ENCODE measurements at regions not wholly inside any gene's neighbourhood (a gene's known extent, or its start where the extent isn't known, plus 50 kb on each side); places are given as distances from the start of the nearest gene placed in this dataset.

- no peak for DNase-seq (ENCODE audit: low spot score)
Measured at GRCh38 chr4:136664988-136665387, 867.3 kb downstream of the PCDH18 start.

DNA sequence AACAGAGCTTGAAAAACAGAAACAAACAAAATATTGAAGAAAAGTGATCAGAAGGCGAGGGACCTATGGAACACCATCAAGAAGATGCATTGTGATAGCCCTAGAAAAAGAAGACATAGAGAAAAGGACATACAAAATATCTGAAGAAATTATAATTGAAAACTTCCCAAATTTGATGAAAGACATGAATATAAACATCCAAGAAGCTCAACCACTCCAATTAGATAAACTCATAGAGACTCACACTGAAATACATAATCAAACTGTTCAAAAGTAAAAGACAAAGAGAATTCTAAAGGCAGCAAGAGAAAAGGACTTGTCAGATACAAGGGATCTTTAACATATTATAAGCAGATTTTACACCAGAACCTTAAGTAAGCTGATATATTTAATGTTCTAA lies 869.8 kb downstream of the PCDH18 start:
- no peak for DNase-seq (ENCODE audit: low spot score)

DNA sequence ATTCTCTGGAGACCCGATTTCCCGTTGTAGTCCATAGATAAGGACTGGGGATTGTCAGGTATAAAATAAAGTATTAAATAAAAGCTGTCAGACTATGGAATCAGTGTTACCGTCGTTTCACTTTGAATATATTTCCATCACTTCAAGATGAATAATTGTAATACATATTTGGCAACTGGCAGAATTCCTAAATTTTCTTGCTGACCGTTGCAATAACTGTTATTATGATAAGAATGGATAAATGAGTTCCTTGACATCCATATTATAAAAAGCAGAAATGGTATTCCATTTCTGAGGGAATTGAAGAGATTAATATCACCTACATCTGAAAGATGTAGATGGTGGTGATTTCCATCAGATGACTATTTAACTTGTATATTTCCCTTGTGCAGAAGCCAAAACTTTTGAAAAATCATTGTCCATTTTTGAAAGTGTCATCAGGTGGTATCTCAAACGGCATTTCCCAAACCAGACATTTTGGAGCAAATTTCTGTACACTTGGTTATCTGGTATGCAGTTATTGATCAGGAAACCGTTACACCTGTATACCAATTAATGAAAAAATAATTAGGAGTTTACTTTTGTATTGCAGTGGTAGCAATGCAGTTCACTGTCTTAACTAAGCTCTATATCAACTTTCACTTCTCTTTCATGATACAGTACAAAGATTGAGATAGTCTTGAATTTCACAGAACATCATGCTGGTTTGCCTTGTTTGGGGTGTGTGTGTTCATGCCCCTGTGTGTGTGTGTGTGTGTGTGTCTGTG lies 878.5 kb downstream of the PCDH18 start:
- DNase-seq (ENCODE audit: low spot score) = no peak

DNA sequence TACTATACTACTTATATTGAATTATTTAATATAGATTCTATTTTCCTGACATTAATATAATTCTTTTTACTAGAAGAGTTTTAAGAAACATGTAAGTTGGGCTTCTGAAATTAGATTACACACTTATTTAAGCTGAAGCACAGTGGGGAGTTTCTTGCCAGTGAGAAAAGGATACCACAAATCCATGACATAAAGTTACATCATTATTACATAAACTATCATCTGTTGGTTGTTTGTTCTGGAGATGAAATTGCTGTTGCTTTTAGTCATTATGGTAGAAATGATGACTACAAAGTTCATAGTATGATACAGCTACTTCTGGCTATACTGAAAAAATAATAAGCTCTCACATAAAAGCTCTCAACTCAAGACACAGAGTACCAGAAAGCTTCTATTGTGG lies 880.4 kb downstream of the PCDH18 start:
- DNase-seq (ENCODE audit: low spot score) = no peak

DNA sequence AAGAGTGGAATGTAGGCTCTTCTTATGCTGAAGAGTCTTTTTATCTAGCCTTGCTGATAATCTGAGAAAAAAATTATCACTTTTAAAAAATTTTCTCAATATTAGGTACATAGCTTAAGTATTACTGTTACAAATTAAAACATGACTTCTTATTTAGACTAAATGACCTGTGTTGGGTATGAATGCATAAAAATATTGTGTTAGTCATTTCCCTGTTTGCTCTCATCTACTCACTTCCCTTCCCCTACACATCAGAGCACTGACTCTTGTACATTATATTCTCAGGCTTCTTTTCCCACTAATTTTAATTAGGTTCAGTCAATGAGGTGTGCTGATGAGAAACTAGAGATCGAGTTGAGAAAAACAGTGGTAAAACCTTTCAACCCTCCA lies 881.0 kb downstream of the PCDH18 start:
- DNase-seq (ENCODE audit: low spot score) = no peak

DNA sequence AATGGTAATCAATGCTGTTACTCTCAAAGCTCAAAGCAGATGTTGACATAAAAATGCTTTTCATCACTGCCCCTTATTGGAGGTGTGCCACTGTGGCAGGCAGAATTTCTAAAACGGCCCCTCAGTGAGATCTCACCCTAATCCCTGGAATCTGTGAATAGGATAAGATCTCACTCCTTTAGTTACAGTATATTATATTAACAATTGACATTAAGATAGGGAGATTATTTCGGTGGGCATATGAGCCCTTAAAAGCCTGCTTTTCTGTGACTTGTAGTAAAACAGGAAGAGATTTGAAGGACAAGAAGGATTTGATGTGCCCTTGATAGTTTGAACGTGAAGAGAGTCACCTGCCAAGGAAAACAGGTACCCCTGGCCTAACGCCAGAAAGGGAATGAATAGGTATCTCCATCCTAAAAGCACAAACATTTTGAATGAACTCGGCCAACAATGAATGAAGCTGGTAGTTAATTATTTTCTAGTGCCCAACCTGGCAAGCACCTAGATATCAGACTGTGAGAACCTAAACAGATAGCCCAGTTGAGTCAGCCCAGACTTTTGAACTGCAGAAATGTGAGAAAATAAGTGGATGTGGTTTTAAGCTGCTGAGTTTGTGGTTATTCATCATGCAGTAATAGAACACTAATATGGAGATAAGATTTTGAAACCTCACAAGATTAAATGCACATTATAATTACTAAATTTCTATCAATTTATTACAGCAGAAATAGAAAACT lies 881.6 kb downstream of the PCDH18 start:
- no peak for DNase-seq (ENCODE audit: low spot score)

DNA sequence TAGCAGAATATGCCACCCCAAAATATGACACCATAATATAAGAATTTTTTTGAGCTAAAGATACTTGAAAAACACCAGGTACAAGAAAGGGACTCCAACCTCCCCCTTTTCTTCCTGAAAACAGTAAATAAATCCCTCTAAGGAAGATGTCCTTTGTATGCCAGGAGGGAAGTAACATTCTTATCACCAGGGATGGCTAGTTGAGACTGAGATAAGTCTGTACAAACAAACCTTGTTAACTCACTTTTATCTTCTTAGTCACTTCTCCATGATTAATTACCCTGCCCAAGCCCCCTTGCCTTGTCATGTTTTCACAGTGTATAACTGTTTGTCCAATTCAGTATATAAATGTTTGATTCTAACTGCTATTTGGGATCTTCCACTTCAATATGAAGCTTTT lies 888.0 kb downstream of the PCDH18 start:
- no peak for DNase-seq (ENCODE audit: low spot score)

DNA sequence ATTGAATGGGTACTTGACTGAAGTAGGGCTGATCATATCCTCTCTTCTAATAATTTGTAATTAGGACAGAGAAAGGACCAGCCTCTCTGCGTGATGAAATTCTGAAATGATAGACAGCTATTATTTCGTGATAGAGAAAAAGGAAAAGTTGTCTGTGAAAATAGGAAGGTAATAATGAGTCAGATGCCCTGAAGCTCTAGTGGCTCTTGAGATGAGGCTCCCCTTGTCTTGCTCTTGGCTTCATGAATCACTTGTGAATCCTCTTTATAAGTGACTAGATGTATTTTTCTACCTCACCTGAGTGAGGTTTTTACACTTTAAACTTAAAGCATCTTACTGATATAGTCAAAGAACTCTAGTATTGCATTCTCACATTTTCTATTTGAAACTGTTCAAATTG lies 888.9 kb downstream of the PCDH18 start:
- no peak for DNase-seq (ENCODE audit: low spot score)

DNA sequence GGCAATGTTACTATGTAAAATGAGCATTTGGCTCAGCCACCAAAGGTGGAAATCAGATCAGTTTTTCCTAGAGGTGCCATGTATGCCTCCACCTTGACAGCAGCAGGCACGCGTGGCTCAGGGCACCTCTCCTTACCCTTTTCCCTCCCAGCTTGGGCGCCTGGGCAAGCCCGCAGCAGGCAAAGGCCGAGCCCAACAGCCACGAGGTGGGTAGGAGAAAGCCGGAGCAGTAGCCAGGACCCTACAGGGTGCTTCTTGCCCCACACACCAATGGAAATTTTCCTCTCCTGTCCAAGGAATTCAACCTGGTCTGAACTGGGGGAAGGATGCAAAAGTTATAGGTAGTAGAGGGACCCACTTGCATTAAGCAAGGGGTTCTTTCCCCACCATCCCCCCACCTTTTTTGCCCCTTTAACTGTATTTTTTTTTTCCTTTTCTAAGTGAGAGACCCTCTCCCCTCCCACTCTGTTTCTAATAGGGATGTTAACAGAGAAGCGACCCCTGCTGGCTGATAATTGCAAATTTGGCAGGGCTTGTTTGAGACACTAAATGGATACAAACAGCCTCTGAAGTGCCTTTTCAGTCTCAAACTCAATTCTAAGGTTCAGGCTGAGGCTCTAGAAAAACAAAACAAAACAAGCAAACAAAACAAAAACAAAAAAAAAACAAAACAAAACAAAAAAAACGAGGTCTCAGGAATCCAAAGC lies 895.1 kb downstream of the PCDH18 start:
- peak; percentile 13 for DNase-seq (ENCODE audit: low spot score)

GRCh38 chr4:136636155-136636554 lies 896.1 kb downstream of the PCDH18 start:
- DNase-seq (ENCODE audit: low spot score) = no peak

DNA sequence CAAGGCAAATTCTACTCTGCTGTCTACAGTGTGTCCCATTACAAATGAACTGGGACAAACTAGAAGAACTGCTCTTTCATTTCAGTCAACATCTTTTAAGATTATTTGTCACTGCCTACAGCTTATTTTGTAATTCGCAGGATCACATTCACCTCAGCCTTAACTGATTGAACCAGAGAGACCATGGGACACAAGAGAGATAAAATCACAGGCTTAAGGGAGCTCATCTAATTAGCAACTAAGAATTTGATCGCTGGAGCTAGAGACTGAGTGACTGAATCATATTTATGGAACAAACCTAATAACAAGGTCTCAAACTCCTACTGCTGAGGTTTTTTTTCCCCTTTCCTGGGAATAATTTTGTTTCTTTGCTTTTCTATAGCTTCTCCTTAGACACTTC lies 898.2 kb downstream of the PCDH18 start:
- DNase-seq (ENCODE audit: low spot score) = no peak

DNA sequence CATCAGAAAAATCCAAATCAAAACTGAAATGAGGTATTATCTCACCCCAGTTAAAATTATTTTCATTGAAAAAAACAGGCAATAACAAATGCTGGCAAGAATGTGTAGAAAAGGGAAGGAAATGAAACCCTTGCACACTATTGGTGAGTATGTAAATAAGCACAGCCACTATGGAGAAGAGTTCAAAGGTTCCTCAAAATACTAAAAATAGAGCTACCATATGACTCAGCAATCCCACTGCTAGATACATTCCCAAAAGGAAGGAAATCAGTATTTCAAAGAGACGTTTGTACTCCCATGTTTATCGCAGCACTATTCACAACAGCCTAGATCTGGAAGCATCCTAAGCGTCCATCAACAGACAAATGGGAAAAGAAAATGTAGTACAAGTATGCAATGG lies 932.4 kb downstream of the PCDH18 start:
- no peak for DNase-seq (ENCODE audit: low spot score)

DNA sequence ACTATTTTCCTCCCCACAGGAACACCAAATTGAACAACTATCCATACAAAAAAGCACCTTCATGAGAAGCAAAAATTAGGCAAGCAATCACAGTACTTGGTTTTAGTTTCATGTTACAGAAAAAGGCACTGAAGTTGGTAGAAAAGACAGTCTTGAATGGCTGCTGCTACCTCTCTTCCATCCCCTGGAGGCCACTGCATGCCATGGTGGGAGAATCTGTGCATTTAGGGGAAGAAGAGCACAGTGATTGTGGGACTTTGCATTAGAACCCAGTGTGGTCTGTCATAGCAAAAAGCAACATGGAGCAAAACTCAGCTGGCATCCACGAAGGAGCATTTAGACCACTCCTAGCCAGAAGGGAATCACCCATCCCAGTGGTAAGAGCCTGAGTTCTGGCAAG lies 941.9 kb downstream of the PCDH18 start:
- no peak for DNase-seq (ENCODE audit: low spot score)

- DNase-seq (ENCODE audit: low spot score) = no peak
Measured at GRCh38 chr4:136583567-136583966, 948.7 kb downstream of the PCDH18 start.

DNA sequence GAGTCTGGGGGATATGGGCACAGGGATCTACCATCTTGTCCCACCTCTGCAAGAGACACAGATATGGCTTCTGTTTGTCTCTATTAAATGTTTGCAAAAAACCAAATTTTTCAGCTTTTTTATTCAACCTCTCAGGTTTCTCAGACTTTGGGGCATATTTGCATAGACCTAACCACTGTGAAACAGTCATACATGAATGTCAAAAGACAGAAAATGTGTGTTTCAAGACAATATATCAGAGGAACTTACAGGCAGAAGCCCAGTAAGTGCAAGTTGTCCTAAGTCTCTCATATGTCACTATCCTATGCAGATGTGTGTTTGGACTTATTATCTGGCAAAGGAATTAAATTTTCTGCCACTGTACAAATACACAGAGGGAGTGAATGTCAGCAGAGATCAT lies 951.2 kb downstream of the PCDH18 start:
- no peak for DNase-seq (ENCODE audit: low spot score)

- DNase-seq (ENCODE audit: low spot score) = no peak
Measured at GRCh38 chr4:136575146-136575545, 957.1 kb downstream of the PCDH18 start.

DNA sequence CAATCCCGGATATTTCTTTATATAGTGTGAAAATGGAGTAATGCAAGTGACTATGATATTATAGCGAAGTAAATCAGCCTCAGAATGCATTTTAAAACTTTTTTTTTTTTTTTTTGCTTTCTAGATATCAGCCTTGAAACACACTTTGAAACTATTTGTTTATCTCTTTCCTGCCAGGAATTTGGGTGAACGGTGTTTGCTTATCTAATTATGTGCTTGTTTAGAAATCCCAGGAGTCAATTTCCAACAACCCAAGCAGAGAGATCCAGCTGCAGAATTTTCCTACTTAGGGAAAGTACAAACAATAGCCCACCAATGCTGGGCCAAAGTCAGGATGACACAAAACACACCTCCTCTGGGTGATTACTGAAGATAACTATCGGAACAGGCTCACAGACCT lies 958.8 kb downstream of the PCDH18 start:
- no peak for DNase-seq (ENCODE audit: low spot score)

DNA sequence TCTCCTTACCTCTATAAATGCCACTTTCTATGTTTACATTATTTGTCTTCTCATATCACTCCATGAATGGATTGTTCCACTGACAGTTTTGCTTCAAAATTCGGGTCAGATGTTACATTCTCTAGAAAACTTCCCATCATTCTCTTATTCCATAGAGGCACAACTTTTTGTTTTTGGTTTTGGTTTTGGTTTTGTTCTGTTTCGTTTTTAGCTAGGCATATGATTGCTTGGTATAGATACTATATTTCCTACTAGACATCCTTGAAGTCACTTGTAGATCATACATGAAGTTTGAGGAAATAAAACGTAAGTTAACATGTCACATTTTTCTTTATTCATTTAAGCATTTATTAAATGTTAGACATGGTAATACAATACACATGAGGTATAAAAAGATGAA lies 961.0 kb downstream of the PCDH18 start:
- no peak for DNase-seq (ENCODE audit: low spot score)

DNA sequence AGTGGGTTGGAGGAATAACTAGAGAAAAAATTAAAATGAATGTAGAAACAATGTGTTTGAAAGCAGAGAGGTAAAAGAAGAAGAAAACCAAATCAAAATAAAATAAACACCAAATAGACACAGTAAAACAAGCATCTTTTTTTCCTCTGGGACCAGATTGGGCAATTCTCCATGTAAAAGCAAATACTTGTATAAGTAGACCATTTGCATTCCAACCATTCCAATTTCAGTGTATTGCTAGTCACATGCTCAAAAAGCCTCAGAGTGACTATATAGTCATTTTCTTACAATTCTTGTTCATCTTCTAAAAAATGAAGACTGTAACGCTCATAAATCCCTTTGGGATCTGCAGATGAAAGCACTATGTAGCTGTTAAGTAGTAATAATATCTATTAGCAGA lies 969.5 kb downstream of the PCDH18 start:
- no peak for DNase-seq (ENCODE audit: low spot score)

DNA sequence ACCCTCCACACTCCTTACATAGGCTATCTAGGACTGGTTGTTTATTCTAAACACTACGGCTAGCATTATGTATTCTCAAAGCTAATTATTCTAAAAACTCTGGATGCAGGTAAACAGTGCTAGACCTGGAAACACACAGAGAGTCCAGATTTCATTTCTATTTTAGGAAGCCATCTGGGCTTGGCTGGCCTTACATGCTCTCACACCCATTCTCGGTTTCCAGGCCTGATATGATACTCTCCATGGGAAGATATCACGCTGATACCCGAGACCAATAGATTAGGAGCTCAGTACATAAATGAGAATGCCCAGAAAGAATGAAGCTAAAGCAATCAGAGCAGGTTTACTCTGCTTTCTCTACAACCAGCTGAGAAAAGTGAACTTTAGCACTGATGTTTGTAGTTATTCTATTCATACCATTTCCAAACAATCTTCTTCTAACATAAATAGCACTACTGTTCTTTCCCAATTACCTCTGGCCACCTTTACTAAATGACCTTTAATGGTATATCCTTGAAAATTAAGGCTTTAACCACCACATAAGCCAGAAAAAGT lies 973.3 kb downstream of the PCDH18 start:
- DNase-seq (ENCODE audit: low spot score) = peak; percentile 4

DNA sequence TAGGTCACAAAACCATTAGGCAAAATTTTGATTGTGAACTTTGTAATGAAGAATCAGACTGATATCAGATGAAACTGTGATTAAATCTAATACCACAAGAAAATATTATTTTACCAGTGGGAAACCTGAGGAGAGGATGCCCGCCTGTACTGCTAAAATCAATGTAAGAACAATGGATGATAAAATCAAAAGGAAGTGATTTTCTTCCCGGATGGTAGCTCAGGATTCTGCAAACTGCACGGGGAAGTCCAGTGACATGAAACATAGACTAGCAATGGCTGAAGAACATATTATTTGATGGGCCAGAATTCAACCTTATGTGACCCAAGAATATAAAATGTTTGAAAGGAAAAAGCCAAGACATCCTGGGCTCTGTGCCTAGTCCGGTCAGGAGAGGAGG lies 974.9 kb downstream of the PCDH18 start:
- no peak for DNase-seq (ENCODE audit: low spot score)

- DNase-seq (ENCODE audit: low spot score) = no peak
Measured at GRCh38 chr4:136554033-136554432, 978.3 kb downstream of the PCDH18 start.

GRCh38 chr4:136551753-136552152 lies 980.5 kb downstream of the PCDH18 start:
- no peak for DNase-seq (ENCODE audit: low spot score)
